ENCODE measurements at regions not wholly inside any gene's neighbourhood (a gene's known extent, or its start where the extent isn't known, plus 50 kb on each side); places are given as distances from the start of the nearest gene placed in this dataset.

GRCh38 chr3:30495172-30496065 is 111.0 kb upstream of the TGFBR2 start:
- H2AFZ ChIP-seq (ENCODE audit: low read depth, low read length) = no peak overlapping the region
- H3K36me3 ChIP-seq (ENCODE audit: control insufficient read depth in 1 of 2, insufficient read depth in 2 of 2, low read depth in 1 of 2, low read length in 2 of 2) = no peaks in the 10 kb centered on the region
- H2AK5ac ChIP-seq (ENCODE audit: low read length, severe bottlenecking) = peak overlapping the region; percentile 73
- no peak overlapping the region for H2BK12ac ChIP-seq (ENCODE audit: low read length in 2 of 2)
- peak overlapping the region; percentile 88 for H3K9ac ChIP-seq (ENCODE audit: low read length)
- no peaks in the 10 kb centered on the region for H3K27me3 ChIP-seq (ENCODE audit: control insufficient read depth in 1 of 2, insufficient read depth in 1 of 2, low read length in 2 of 2)
- 71% methylated on average over 2 of the region's 6 CpGs for WGBS
- H3K27ac ChIP-seq (ENCODE audit: low read length, poor library complexity, severe bottlenecking) = peak overlapping the region; percentile 92
- peak overlapping the region in 1 of 2 experiments; percentile 1 for H3K4me3 ChIP-seq (ENCODE audit: insufficient read depth in 1 of 2, low read depth in 1 of 2, low read length in 2 of 2)
- H3K4ac ChIP-seq (ENCODE audit: low read depth in 1 of 2, low read length in 2 of 2) = peak overlapping the region in 1 of 2 experiments; percentile 53
- no peak overlapping the region for H3K23ac ChIP-seq (ENCODE audit: low read length in 2 of 2)
- no peak overlapping the region for H3K4me2 ChIP-seq (ENCODE audit: low read length, poor library complexity, severe bottlenecking)
- H4K8ac ChIP-seq (ENCODE audit: low read length) = no peak overlapping the region
- no peak overlapping the region for H2BK5ac ChIP-seq (ENCODE audit: low read depth, low read length, poor library complexity, severe bottlenecking)
- no peak overlapping the region for H2BK15ac ChIP-seq (ENCODE audit: low read depth, poor library complexity, severe bottlenecking)
- no peak overlapping the region for H3K18ac ChIP-seq (ENCODE audit: low read depth in 1 of 2, low read length in 2 of 2)
- H3K9me3 ChIP-seq (ENCODE audit: control insufficient read depth, low read length) = peaks cover under 1% of the 10 kb centered on the region
- H4K91ac ChIP-seq (ENCODE audit: low read length) = no peak overlapping the region
- no peak overlapping the region for H3K14ac ChIP-seq (ENCODE audit: low read length in 2 of 2)
- H2BK120ac ChIP-seq (ENCODE audit: low read depth, low read length) = no peak overlapping the region
- H3K4me1 ChIP-seq (ENCODE audit: control insufficient read depth, insufficient read depth, low read depth, low read length) = peaks cover 1% of the 10 kb centered on the region
- DNase-seq = peak; percentile 28
- H3K79me1 ChIP-seq (replicated peaks; ENCODE audit: low read length, poor library complexity, severe bottlenecking) = no peaks in the 10 kb centered on the region

- peak overlapping the region; percentile 53 to 70 for H3K4ac ChIP-seq (ENCODE audit: low read depth in 1 of 2, low read length in 2 of 2)
- no peak overlapping the region for H2BK15ac ChIP-seq (ENCODE audit: low read depth, poor library complexity, severe bottlenecking)
- H3K4me1 ChIP-seq (ENCODE audit: control insufficient read depth, insufficient read depth, low read depth, low read length) = peaks cover 1% of the 10 kb centered on the region
- no peaks in the 10 kb centered on the region for H3K9me3 ChIP-seq (ENCODE audit: control insufficient read depth, low read length)
- H3K23ac ChIP-seq (ENCODE audit: low read length in 2 of 2) = no peak overlapping the region
- H3K9ac ChIP-seq (ENCODE audit: low read length) = peak overlapping the region; percentile 88
- peak overlapping the region; percentile 19 for H4K8ac ChIP-seq (ENCODE audit: low read length)
- 12% methylated on average over 11 of the region's 15 CpGs for WGBS
- H3K14ac ChIP-seq (ENCODE audit: low read length in 2 of 2) = no peak overlapping the region
- no peak overlapping the region for H2BK120ac ChIP-seq (ENCODE audit: low read depth, low read length)
- DNase-seq = peak; percentile 92
- H3K4me2 ChIP-seq (ENCODE audit: low read length, poor library complexity, severe bottlenecking) = peak overlapping the region; percentile 35
- no peaks in the 10 kb centered on the region for H3K27me3 ChIP-seq (ENCODE audit: control insufficient read depth in 1 of 2, insufficient read depth in 1 of 2, low read length in 2 of 2)
- peak overlapping the region; percentile 92 for H3K27ac ChIP-seq (ENCODE audit: low read length, poor library complexity, severe bottlenecking)
- H2AK5ac ChIP-seq (ENCODE audit: low read length, severe bottlenecking) = no peak overlapping the region
- no peak overlapping the region for H4K91ac ChIP-seq (ENCODE audit: low read length)
- H2BK5ac ChIP-seq (ENCODE audit: low read depth, low read length, poor library complexity, severe bottlenecking) = peak overlapping the region; percentile 77
- H3K36me3 ChIP-seq (ENCODE audit: control insufficient read depth in 1 of 2, insufficient read depth in 2 of 2, low read depth in 1 of 2, low read length in 2 of 2) = no peaks in the 10 kb centered on the region
- no peaks in the 10 kb centered on the region for H3K79me1 ChIP-seq (replicated peaks; ENCODE audit: low read length, poor library complexity, severe bottlenecking)
- H3K4me3 ChIP-seq (ENCODE audit: insufficient read depth in 1 of 2, low read depth in 1 of 2, low read length in 2 of 2) = peak overlapping the region in 1 of 2 experiments; percentile 1
- H3K18ac ChIP-seq (ENCODE audit: low read depth in 1 of 2, low read length in 2 of 2) = peak overlapping the region; percentile 86
- peak overlapping the region; percentile 18 to 42 for H2BK12ac ChIP-seq (ENCODE audit: low read length in 2 of 2)
- H2AFZ ChIP-seq (ENCODE audit: low read depth, low read length) = peak overlapping the region; percentile 24
Measured at GRCh38 chr3:30496066-30496966, 110.1 kb upstream of the TGFBR2 start.

GRCh38 chr3:30498587-30498967 is 107.8 kb upstream of the TGFBR2 start:
- WGBS = 95% methylated on average over 1 of the region's 1 CpG

More at GRCh38 chr3:30498587-30498967, 107.8 kb upstream of the TGFBR2 start:
- H3K4ac ChIP-seq (ENCODE audit: low read depth in 1 of 2, low read length in 2 of 2) = peak overlapping the region in 1 of 2 experiments; percentile 62
- peak overlapping the region; percentile 45 for H3K9ac ChIP-seq (ENCODE audit: low read length)
- H3K27ac ChIP-seq (ENCODE audit: low read length, poor library complexity, severe bottlenecking) = no peak overlapping the region
- H3K4me1 ChIP-seq (ENCODE audit: control insufficient read depth, insufficient read depth, low read depth, low read length) = peaks cover 1% of the 10 kb centered on the region
- peak overlapping the region; percentile 51 to 69 for H2BK12ac ChIP-seq (ENCODE audit: low read length in 2 of 2)
- peak overlapping the region; percentile 12 for H2BK120ac ChIP-seq (ENCODE audit: low read depth, low read length)
- H3K14ac ChIP-seq (ENCODE audit: low read length in 2 of 2) = no peak overlapping the region
- peak overlapping the region; percentile 54 for H4K91ac ChIP-seq (ENCODE audit: low read length)
- H3K4me3 ChIP-seq (ENCODE audit: insufficient read depth in 1 of 2, low read depth in 1 of 2, low read length in 2 of 2) = no peak overlapping the region
- peak overlapping the region; percentile 10 for H2AFZ ChIP-seq (ENCODE audit: low read depth, low read length)
- H4K8ac ChIP-seq (ENCODE audit: low read length) = peak overlapping the region; percentile 46
- H3K36me3 ChIP-seq (ENCODE audit: control insufficient read depth in 1 of 2, insufficient read depth in 2 of 2, low read depth in 1 of 2, low read length in 2 of 2) = no peaks in the 10 kb centered on the region
- no peaks in the 10 kb centered on the region for H3K79me1 ChIP-seq (replicated peaks; ENCODE audit: low read length, poor library complexity, severe bottlenecking)
- H3K18ac ChIP-seq (ENCODE audit: low read depth in 1 of 2, low read length in 2 of 2) = peak overlapping the region; percentile 77 to 88
- DNase-seq = no peak
- no peaks in the 10 kb centered on the region for H3K27me3 ChIP-seq (ENCODE audit: control insufficient read depth in 1 of 2, insufficient read depth in 1 of 2, low read length in 2 of 2)
- no peak overlapping the region for H2BK15ac ChIP-seq (ENCODE audit: low read depth, poor library complexity, severe bottlenecking)
- no peaks in the 10 kb centered on the region for H3K9me3 ChIP-seq (ENCODE audit: control insufficient read depth, low read length)
- no peak overlapping the region for H2BK5ac ChIP-seq (ENCODE audit: low read depth, low read length, poor library complexity, severe bottlenecking)
- H3K23ac ChIP-seq (ENCODE audit: low read length in 2 of 2) = no peak overlapping the region
- H2AK5ac ChIP-seq (ENCODE audit: low read length, severe bottlenecking) = peak overlapping the region; percentile 49
- H3K4me2 ChIP-seq (ENCODE audit: low read length, poor library complexity, severe bottlenecking) = no peak overlapping the region
